SW 1271 (cell line): ENCODE measurements at regions not wholly inside any gene's neighbourhood (a gene's known extent, or its start where the extent isn't known, plus 50 kb on each side); places are given as distances from the start of the nearest gene placed in this dataset.
"Not testable (repeated sequence)": the region's sequence is repeated elsewhere in the genome, so short reads cannot be mapped to it uniquely, and the experiment has no call there.

ENCODE experiments used
- DNase-seq, 2 experiments: peaks; one replicate each; lab custom pipeline; 2025; lab: John Stamatoyannopoulos, UW

DNA sequence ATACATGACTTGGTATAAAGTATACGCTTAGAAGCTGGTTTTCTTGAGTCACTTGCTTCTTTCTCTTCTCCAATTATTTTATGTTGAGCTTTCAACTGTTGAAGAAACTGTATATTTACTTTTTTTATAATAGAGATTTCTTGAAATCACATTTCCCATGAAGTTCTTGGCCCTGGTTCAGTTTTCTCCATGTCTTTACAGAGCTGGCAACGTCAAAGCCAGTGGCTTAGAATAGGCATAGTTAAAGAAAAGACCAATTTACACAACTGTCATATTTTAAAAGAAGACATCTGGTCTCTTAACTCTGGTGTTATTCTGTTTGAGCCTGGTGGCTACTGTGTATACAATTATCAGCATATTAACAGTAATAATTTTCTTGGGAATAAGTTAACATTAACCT, 1249.3 kb downstream of the CDH12 start:
- no peak for DNase-seq

DNA sequence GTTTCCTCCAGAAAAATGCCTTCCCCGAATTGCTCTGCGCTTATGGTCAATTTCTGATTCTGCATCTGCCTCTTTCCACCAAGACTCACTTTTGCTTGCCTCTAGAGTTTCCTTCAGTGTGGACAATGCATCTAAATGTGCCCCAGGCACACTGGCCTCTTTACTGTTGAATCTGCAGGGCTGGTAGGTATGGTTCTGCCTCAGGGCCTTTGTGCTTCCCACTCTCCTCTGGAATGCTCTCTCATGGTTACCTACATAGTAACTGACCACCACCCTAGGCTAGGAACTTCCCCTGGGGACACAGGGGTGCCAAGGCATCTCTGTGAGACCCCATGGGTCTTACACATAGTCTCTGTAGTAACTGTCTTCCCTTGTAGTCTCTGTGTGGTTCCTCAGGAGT, 1258.6 kb downstream of the CDH12 start:
- no peak for DNase-seq

DNA sequence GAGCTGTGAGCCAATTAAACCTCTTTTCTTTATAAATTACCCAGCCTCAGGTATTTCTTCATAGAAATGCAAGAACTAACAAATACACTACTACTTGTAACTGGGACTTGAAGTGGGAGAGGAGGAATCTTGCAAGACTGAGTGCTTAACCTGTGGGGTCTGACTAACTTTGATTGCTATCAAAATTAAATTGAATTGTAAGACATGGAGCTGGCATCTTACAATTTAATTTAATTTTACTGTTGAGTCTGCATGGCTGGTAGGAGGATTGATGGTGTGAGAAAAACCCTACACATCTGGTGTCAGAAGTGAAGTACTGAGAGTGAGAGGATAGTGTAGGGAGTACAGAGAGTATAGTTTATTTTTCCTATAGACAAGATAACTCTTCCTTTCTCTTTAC, 1259.9 kb downstream of the CDH12 start:
- no peak for DNase-seq

DNA sequence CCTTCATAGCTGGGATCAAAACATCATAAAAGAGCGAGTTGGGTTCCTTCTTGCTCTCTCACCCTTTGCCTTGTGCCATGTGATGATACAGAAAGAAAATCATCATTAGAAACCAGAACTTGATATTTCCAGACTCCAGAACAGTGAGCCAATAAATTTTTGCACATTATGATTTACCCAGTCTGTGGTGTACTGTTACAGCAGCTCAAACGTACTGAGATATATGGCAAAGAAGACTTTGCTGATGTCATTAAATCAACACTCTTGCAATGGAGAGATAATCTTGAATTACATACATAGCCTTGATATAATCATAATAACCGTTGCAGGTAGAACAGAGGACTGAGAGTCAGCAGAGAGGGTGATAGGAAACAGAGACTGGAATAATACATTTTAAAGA, 1271.6 kb downstream of the CDH12 start:
- DNase-seq = no peak

DNA sequence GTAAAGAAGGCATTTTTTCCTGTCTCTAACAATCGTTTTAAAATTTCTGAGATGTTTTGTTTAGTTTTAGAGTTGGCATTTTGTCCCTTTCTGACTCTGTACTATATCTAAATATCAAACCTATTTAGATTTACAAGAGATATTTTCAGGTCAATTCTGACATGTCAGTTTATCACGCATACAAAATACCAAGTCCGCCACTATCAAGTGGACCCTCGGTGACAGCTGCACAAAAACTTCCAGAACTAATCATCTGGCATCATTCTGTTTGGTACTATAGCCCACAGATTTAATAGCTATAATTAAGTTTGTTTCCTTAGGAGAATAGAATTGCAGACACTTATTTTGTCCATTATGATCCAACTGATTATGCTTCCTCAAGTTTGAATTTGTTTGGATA, 1278.2 kb downstream of the CDH12 start:
- no peak for DNase-seq

DNA sequence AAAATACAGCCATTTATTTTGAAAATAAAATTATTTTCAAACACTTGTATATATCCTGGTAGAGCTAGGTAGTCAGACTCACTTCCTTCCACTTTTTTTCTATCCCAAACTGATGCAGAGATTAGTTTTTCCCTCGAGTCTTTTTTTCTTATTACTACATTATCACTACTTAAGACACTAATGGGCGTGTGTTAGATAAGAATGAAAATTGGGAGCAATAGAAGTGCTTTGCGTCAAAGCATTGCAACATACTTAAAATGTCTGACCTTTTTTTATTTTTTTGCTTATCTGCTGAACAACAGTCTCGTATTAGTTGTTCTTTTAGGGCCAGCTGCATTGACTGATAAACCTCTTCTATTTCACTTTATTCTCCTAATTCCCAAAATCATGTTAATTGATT, 1278.7 kb downstream of the CDH12 start:
- DNase-seq = no peak

DNA sequence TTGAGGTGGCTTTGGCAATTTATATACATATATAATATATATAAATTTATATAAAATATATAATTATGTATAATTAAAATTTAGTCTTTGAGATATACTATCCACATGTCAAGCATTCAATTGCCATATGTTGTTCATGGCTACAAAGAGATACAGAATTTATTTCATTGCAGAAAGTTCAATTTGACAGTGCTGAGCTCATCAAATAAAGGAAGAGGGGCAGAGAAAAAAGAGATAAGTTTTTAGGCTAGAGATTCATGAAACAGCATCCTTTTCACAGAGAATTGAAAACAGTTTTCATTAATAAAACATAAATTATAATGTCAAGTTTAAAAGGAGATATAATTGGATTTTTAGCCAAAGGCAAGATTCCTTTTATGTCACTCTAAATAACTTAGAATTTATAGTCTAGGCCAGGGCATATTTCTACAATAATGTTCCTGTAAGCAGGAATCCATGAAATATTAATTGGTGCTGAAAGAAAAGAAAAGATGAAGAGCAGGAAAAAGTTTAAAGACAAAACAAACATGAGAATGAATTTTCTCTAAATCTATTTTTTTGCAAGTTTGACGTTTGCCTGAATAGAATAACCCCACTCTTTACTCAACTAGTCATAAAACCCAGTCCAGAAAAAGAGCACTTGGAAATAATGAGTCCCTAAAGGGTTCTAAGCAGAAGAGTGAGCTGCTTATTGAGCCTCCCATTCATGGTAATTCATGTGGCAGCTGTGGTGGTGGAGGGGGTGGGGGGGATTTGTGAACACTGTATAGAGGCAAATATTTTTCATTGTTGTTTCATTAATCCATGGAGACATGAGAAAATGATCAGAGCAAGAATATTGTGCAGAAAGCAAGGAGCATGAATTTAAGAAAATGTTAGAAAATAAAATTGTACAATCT, 1279.5 kb downstream of the CDH12 start:
- DNase-seq = no peak

DNA sequence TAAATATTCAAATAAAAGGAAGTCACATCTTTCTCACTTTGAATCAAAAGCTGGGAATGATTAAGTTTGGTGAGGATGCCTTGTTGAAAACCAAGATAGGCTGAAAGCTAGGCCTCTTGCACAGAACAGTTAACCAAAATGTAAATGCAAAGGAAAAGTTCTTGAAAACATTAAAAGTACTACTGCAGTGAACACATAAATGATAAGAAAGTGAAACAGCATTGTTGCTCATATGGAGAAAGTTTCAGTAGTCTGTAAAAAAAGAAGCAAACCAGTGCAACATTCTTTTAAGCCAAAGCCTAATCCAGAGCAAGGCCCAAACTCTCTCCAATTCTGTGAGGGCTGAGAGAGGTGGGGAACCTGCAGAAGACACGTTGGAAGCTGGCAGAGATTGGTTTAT, 1281.9 kb downstream of the CDH12 start:
- not testable (repeated sequence) for DNase-seq

DNA sequence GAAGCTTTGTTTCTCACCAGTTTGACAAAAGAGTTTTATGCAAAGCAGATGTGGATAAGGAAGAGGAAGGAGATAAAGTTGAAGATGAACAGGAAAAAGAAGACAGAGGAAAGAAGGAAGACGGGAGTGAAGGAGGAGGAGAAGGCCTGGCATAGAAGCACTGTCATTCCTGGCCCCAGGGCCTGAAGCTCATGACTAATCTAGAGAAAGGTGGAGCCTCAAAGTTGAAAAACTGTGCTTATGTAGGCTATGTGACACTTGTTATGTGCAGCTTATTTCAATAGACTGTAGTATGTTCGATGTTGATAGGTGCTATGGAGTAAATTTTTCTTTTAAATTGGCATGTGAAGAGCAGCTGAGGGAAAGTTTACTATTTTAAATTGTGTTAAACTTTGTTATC, 1294.0 kb downstream of the CDH12 start:
- peak in 1 of 2 experiments; percentile 1 for DNase-seq

DNA sequence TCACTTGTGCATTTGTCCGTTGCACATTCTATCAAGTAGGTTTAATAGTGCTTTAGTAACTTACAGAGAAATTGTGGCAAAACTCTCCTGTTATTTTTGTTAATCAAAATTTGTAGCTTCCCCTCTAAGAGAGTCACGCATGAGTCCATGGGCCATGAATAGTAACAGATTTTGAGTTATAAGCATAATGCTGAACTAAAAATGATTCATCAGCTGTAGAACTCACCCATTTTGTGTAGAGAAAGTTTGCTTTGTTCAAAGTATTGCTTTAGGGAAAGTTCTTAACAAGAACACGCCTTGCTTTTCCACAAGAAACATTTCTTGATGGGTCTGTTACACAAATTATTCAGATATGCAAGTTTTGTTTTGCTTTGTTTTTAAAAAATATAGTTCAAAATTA, 1300.9 kb downstream of the CDH12 start:
- not testable (repeated sequence) for DNase-seq

DNA sequence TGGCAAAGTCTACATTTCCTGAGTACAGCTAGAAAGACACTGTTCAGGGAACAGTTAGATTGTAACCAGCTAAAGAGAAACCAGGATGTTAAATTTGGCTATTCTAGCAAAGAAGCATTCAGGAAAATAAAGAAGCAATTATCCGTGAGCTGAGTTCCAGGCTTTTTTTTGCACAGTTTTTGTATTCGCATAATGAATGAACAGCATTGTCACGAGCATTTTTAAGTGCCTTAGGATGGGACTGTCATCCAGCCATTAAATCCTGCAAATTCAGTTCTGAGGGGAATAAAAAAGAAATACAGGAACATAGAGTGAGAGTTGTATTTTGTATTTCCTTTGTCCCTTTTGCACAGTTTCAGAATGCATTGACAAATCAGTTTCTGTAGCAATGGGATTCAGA, 1302.2 kb downstream of the CDH12 start:
- not testable (repeated sequence) for DNase-seq

DNA sequence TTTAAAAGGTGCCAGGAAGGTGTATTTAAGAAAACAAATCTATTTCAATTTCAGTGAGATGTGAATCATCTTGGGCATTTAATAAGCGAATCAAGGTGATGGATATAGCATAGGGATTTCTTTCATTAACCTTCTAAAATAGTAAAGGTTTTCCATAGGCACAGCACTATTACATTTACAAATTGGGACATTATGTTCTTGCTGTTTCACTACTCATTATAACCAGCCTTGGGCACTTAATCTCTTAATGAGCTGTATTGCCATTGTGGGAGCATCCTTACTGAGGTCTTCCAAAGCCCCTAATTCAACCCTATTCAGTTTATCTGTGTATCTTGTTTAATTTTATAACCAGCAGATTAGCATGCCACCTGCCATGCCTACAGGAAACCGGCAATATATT, 1305.5 kb downstream of the CDH12 start:
- not testable (repeated sequence) for DNase-seq

DNA sequence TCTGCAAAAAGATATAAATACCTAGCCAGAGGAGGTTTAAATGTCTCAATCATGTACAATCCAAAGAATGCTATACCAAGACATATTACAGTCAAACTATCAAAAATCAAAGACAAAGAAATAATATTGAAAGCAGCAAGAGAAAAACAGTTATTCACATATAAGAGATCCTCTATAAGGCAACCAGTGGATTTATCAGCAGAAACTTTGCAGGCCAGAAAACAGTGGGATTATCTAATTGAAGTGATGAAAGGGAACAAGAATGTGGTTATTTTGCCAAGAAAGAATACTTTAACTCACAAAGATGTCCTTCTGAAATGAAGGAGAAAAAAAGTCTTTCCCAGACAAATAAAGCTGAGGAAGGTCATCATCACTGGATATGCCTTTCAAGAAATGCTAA, 1318.0 kb downstream of the CDH12 start:
- not testable (repeated sequence) for DNase-seq

DNA sequence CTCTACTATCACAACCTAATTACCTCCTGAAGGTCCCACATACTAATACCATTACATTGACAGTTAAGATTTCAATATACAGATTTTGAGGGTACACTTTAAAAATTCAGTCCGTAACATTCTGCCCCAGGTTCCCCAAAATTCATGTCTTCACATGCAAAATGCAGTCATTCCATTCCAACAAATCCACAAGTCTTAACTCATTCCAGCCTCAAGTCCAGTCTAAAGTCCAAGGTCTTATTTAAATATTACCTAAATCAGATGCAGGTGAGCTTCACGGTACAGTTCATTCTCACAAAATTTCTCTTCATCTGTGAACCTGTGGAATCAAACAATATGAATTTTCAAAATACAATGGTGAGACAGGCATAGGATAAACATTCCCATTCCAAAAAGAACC, 1332.0 kb downstream of the CDH12 start:
- DNase-seq = not testable (repeated sequence)

DNA sequence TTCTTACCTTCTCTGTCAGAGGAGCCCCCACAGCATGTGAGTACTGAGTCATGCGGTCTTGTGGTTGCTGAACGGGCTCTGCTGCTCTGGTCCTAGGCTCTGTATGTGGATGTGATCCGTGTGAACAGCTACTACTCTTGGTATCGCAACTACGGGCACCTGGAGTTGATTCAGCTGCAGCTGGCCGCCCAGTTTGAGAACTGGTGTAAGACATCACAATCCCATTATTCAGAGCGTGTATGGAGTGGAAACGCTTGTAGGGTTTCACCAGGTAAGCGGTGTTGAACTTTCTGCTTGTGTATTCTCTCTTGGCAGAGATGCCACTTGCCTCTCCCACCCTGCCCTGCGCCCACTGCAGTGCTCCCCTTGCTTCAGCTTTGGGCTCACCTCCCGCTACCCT, 1356.2 kb downstream of the CDH12 start:
- DNase-seq = not testable (repeated sequence)

DNA sequence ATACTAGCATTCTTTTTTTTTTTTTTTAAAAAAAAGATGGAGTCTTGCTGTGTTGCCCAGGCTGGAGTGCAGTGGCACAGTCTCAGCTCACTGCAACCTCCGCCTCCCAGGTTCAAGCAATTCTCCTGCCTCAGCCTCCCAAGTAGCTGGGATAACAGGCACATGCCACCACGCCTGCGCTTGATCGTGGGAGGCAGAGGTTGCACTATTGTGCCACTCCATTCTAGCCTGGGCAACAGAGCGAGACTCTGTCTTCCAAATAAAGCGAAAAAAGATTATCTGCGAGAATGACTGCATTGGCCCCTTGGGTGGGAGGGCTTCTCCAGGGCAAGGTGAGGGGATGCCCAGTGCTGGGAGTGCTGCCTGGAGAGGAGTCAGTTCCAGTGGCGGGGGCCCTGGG, 1357.1 kb downstream of the CDH12 start:
- not testable (repeated sequence) for DNase-seq

DNA sequence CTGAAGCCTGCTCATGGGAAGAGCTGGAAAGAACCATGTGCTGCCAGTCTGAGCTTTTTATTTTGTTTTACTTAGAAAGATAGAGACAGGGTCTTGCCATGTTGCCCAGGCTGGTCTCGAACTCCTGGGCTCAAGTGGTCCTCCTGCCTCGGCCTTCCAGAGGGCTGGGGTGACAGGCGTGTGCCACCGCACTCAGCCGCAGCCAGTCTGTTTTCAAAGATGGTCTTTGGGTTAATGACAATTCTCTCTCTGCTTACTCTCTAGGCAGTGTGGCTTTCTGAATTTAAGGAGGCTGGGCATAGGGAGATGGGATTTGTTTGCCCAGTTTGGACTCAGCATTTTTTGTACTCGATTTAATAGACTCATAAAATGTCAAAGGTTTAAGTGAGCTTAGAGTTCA, 1357.9 kb downstream of the CDH12 start:
- DNase-seq = not testable (repeated sequence)

DNA sequence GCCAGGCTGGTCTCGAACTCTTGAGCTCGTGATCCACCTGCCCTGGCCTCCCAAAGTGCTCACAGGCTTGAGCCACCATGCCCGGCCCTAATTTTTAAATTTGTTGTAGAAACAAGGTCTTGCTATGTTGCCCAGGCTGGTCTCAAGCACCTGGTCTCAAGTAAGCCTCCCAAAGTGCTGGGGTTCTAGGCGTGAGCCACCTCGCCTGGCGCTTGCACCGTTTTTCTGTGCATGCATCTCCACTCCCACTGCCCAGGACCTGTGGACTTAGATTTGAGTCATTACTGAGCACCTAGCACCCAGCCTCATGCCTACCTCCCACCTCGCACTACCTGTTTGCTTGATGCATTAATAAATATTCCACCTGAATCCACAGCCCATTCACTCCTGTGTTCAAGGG, 1359.1 kb downstream of the CDH12 start:
- not testable (repeated sequence) for DNase-seq

DNA sequence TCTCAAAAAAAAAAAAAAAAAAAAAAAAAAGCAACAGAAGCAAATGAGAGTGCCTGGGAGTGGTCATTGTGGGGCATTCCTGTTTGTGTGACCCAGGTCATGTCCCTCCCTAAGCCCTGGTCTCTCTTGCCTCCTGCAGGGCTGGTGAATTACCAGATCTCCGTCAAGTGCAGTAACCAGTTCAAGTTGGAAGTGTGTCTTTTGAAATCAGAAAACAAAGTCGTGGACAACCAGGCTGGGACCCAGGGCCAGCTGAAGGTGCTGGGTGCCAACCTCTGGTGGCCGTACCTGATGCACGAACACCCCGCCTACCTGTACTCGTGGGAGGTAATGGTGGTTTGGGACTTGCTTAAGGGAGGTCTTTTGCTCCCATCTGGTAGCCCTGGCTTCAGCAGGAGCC, 1362.0 kb downstream of the CDH12 start:
- DNase-seq = not testable (repeated sequence)

DNA sequence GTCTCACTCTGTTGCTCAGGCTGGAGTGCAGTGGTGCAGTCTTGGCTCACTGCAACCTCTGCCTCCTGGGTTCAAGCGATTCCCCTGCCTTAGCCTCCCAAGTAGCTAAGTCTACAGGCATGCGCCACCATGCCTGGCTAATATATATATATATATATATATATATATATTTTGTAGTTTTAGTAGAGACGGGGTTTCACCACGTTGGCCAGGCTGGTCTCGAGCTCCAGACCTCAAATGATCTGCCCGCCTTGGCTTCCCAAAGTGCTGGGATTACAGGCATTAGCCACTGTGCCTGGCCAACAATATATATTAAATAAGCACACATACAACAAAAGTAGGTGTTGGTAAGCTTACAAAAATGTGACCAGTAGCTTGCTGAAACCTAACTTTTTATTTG, 1364.3 kb downstream of the CDH12 start:
- DNase-seq = not testable (repeated sequence)

DNA sequence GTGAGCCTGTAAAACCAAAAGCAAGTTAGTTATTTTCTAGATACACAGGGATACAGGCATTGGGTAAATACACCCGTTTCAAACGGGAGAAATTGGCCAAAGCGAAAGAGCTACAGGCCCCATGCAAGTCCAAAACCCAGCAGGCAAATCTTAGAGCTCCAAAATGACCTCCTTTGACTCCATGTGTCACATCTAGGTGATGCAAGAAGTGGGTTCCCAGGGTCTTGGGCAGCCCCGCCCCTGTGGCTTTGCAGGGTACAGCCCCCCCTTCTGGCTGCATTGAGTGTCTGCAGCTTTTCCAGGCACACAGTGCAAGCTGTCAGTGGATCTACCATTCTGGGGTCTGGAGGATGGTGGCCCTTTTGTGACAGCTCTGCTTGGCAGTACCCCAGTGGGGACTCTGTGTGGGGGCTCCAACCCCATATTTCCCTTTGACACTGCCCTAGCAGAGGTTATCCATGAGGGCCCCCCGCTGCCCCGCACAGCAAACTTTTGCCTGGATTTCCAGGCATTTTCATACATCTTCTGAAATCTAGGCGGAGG, 1367.6 kb downstream of the CDH12 start:
- DNase-seq = not testable (repeated sequence)

DNA sequence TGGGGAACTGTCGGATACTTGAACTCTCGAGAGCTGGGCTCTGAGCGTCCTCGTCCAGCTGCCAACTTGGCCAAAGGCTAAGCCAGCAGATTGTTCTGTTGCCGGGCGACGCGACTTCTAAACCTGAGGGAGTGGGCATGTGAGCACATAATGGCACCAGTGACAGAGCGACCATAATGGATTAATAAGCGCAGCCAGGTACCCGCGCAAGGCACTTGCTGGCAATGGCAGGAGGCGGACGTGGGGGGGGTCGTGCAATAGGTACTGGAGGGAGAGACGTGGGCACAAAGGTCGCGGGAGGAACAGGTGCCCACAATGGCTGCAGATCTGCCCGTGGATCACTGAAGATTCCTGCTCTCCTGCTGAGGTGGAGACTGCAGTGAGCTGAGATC, 1368.7 kb downstream of the CDH12 start:
- not testable (repeated sequence) for DNase-seq

DNA sequence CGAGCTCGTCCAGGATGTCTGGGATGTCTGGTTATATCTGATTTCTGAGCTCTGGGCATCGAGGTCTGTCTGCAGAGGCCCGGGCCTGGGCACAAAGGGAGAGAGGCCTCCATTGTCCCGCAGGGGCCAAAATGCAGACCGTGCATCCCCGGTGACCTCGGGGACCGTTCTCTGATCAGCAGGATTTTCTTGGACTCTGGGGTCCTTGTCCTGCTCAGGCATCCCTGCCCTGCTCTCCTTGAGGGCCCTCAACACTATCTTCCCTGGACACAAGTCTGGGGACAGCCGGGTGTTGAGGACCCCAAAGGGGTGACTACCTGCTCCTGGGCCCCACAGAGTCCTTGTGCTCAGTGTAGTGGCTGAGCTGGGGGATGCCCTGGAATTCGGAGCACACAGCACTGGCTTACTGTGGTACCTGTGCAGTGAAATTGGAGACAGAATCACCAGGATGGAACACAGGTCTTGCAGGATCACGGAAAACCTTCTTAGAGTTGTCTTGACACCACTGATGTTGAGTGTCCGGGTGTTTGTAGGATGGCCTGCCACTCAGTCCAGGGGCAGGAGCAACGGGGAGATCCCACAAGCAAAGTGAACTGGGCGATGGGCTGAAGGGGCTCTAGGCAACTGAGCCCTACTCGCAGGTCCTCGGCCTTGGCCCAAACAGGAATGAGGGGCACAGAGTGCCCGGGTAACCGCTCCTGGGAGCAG, 1369.2 kb downstream of the CDH12 start:
- not testable (repeated sequence) for DNase-seq
